Left ventricle myocardium inferior (tissue), 1 donor: ENCODE measurements at regions not wholly inside any gene's neighbourhood (a gene's known extent, or its start where the extent isn't known, plus 50 kb on each side); places are given as distances from the start of the nearest gene placed in this dataset.

ENCODE experiments used
- DNase-seq: peaks from one replicate; pipeline ENCODE4 v3.0.0-alpha.2; 2020
- H3K27ac ChIP-seq: fragments of 200-600 bp; replicated peaks from 2 replicates; pipeline ENCODE4 v1.8.0; 2021
- H3K27me3 ChIP-seq: fragments of 200-600 bp; 2 replicates; pipeline ENCODE4 v1.8.0; 2021; ENCODE audit warnings: low read depth
- H3K36me3 ChIP-seq: fragments of 200-600 bp; 2 replicates; pipeline ENCODE4 v1.8.0; 2021
- H3K4me1 ChIP-seq: fragments of 200-600 bp; 2 replicates; pipeline ENCODE4 v1.8.0; 2021
- H3K4me3 ChIP-seq: fragments of 200-600 bp; 2 replicates; pipeline ENCODE4 v1.8.0; 2021; ENCODE audit warnings: mild to moderate bottlenecking, moderate library complexity
- H3K9me3 ChIP-seq: fragments of 200-600 bp; replicated peaks from 2 replicates; pipeline ENCODE4 v1.8.0; 2021
- CTCF ChIP-seq: fragments of 200-600 bp; IDR thresholded peaks from 2 replicates; pipeline ENCODE4 v1.8.0; 2021; ENCODE audit warnings: antibody characterized with exemption, mild to moderate bottlenecking, borderline replicate concordance
- intact Hi-C: fragments of 100-400 bp; cut with micrococcal nuclease; formaldehyde crosslinking; loops from one replicate; pipeline ENCODE4 v1.11.0; 2022
- donor health status: DM: no; HTN: yes; CAD: no; lungs with severe emphysema.

- H3K9me3 ChIP-seq: no peaks in the 10 kb centered on the region
- intact Hi-C loops: no loop called here
- no peaks in the 10 kb centered on the region for H3K4me1 ChIP-seq
- no peak for TF ChIP-seq CTCF
- H3K27ac ChIP-seq: no peak overlapping the region
- DNase-seq: no peak
- peaks cover 19% of the 10 kb centered on the region for H3K27me3 ChIP-seq
- no peaks in the 10 kb centered on the region for H3K36me3 ChIP-seq
- no peak overlapping the region for H3K4me3 ChIP-seq
Observed at GRCh38 chr4:95898226-95898625, 58.3 kb downstream of the PDHA2 start.

GRCh38 chr4:95909211-95909610, 69.3 kb downstream of the PDHA2 start:
- no peak for TF ChIP-seq CTCF
- Histone ChIP-seq H3K27ac (no peak overlapping the region), H3K4me1 (no peaks in the 10 kb centered on the region), H3K4me3 (no peak overlapping the region), H3K9me3 (no peaks in the 10 kb centered on the region), H3K36me3 (no peaks in the 10 kb centered on the region), H3K27me3 (peaks cover 9% of the 10 kb centered on the region)
- intact Hi-C loops: no loop called here
- DNase-seq: no peak

- no peak overlapping the region for H3K27ac ChIP-seq
- intact Hi-C loops: no loop called here
- H3K36me3 ChIP-seq: no peaks in the 10 kb centered on the region
- TF ChIP-seq CTCF: no peak
- no peak for DNase-seq
- no peak overlapping the region for H3K4me3 ChIP-seq
- peaks cover 9% of the 10 kb centered on the region for H3K27me3 ChIP-seq
- H3K4me1 ChIP-seq: no peaks in the 10 kb centered on the region
- no peaks in the 10 kb centered on the region for H3K9me3 ChIP-seq
Observed at GRCh38 chr4:95910749-95911148, 70.9 kb downstream of the PDHA2 start.

- no peak overlapping the region for H3K4me3 ChIP-seq
- peaks cover 30% of the 10 kb centered on the region for H3K9me3 ChIP-seq
- no peak overlapping the region for H3K27ac ChIP-seq
- no peaks in the 10 kb centered on the region for H3K27me3 ChIP-seq
- H3K36me3 ChIP-seq: no peaks in the 10 kb centered on the region
- H3K4me1 ChIP-seq: no peaks in the 10 kb centered on the region
- no peak for DNase-seq
- TF ChIP-seq CTCF: no peak
- intact Hi-C loops: no loop called here
Observed at GRCh38 chr4:95921470-95921869, 81.6 kb downstream of the PDHA2 start.

GRCh38 chr4:95929448-95930064, 89.7 kb downstream of the PDHA2 start:
- Histone ChIP-seq H3K9me3 (peaks cover 54% of the 10 kb centered on the region), H3K4me1 (no peaks in the 10 kb centered on the region), H3K36me3 (no peaks in the 10 kb centered on the region), H3K4me3 (no peak overlapping the region), H3K27me3 (no peaks in the 10 kb centered on the region), H3K27ac (no peak overlapping the region)
- TF ChIP-seq CTCF: no peak
- intact Hi-C loops: no loop called here
- no peak for DNase-seq

GRCh38 chr4:95939141-95939540, 99.2 kb downstream of the PDHA2 start:
- Histone ChIP-seq H3K4me3 (no peak overlapping the region), H3K36me3 (no peaks in the 10 kb centered on the region), H3K4me1 (no peaks in the 10 kb centered on the region), H3K27ac (no peak overlapping the region), H3K27me3 (no peaks in the 10 kb centered on the region), H3K9me3 (no peaks in the 10 kb centered on the region)
- intact Hi-C loops: no loop called here
- no peak for DNase-seq
- TF ChIP-seq CTCF: no peak
